Ovary (tissue), 3 donors: ENCODE measurements at regions not wholly inside any gene's neighbourhood (a gene's known extent, or its start where the extent isn't known, plus 50 kb on each side); places are given as distances from the start of the nearest gene placed in this dataset.

ENCODE experiments used
- EP300 ChIP-seq: sonication (generic); formaldehyde crosslinking; IDR thresholded peaks from one replicate; pipeline ENCODE4 v1.6.1; 2017; ENCODE audit warnings: antibody characterized with exemption
- POLR2A ChIP-seq: fragments of 450-650 bp; IDR thresholded peaks from one replicate; pipeline ENCODE4 v1.6.1; 2017; ENCODE audit warnings: antibody characterized with exemption, mild to moderate bottlenecking, moderate library complexity
- TF ChIP-seq, protein P1 (sequence below), 3 donors: fragments of 450-650 bp in 2 of 3; fragments of 200-600 bp in 1 of 3; IDR thresholded peaks; one replicate each; pipeline versions ENCODE4 v1.5.1 to v1.8.0; 2016 to 2022; ENCODE audit warnings: antibody characterized with exemption in 3 of 3, mild to moderate bottlenecking in 1 of 3
- donor health status: DM: no; HTN: no; CAD: no.

- TF ChIP-seq, protein P1, sequence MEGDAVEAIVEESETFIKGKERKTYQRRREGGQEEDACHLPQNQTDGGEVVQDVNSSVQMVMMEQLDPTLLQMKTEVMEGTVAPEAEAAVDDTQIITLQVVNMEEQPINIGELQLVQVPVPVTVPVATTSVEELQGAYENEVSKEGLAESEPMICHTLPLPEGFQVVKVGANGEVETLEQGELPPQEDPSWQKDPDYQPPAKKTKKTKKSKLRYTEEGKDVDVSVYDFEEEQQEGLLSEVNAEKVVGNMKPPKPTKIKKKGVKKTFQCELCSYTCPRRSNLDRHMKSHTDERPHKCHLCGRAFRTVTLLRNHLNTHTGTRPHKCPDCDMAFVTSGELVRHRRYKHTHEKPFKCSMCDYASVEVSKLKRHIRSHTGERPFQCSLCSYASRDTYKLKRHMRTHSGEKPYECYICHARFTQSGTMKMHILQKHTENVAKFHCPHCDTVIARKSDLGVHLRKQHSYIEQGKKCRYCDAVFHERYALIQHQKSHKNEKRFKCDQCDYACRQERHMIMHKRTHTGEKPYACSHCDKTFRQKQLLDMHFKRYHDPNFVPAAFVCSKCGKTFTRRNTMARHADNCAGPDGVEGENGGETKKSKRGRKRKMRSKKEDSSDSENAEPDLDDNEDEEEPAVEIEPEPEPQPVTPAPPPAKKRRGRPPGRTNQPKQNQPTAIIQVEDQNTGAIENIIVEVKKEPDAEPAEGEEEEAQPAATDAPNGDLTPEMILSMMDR (IDR thresholded peaks at IDR 0.05) = no peak
- no peak for TF ChIP-seq EP300
- no peak for TF ChIP-seq POLR2A
Observed at GRCh38 chr5:52725808-52726207, 61.9 kb upstream of the ITGA1 start.
